Liver (tissue), 8 donors: ENCODE measurements at regions not wholly inside any gene's neighbourhood (a gene's known extent, or its start where the extent isn't known, plus 50 kb on each side); places are given as distances from the start of the nearest gene placed in this dataset.
A peak's percentile ranks its signal among the peaks of the same experiment; 100 is the strongest.

Experiments used
- DNase-seq: peaks from one replicate; pipeline ENCODE4 v3.0.0-alpha.2; 2017; ENCODE audit warnings: low spot score
- H3K27ac ChIP-seq, 2 donors: one replicate each; pipeline ENCODE4 v1.7.0; 2013; ENCODE audit warnings: inconsistent platforms in 2 of 2, low read length in 2 of 2, control low read depth in 1 of 2, low read depth in 1 of 2, mild to moderate bottlenecking in 1 of 2
- H3K27me3 ChIP-seq, 4 donors: one replicate each; pipeline versions ENCODE4 v1.6.1 to v1.7.0; 2013; ENCODE audit warnings: low read length in 3 of 4, inconsistent platforms in 1 of 4, mild to moderate bottlenecking in 1 of 4, moderate library complexity in 1 of 4; ENCODE audit not compliant: control insufficient read depth in 4 of 4, insufficient read depth in 4 of 4
- H3K36me3 ChIP-seq, 4 donors: one replicate each; pipeline versions ENCODE4 v1.6.1 to v1.7.0; 2013; ENCODE audit warnings: low read length in 3 of 4, mild to moderate bottlenecking in 3 of 4, low read depth in 1 of 4, moderate library complexity in 1 of 4; ENCODE audit not compliant: control insufficient read depth in 4 of 4, insufficient read depth in 3 of 4
- H3K4me1 ChIP-seq, 4 donors: one replicate each; pipeline versions ENCODE4 v1.6.1 to v1.7.0; 2013; ENCODE audit warnings: low read length in 3 of 4, mild to moderate bottlenecking in 3 of 4, moderate library complexity in 1 of 4; ENCODE audit not compliant: control insufficient read depth in 4 of 4, insufficient read depth in 4 of 4
- H3K4me3 ChIP-seq, 3 donors: one replicate each; pipeline versions ENCODE4 v1.6.1 to v1.7.0; 2013; ENCODE audit warnings: low read length in 3 of 3, control low read depth in 1 of 3, low read depth in 1 of 3, mild to moderate bottlenecking in 1 of 3
- H3K9ac ChIP-seq, 2 donors: one replicate each; pipeline ENCODE4 v1.7.0; 2013; ENCODE audit warnings: low read length in 2 of 2, mild to moderate bottlenecking in 2 of 2, moderate library complexity in 2 of 2, control low read depth in 1 of 2, low read depth in 1 of 2
- H3K9me3 ChIP-seq, 4 donors: one replicate each; pipeline versions ENCODE4 v1.6.1 to v1.7.0; 2013; ENCODE audit warnings: low read length in 3 of 4; ENCODE audit not compliant: control insufficient read depth in 4 of 4
- ATF3 ChIP-seq: IDR thresholded peaks from 2 replicates; pipeline ENCODE4 v1.6.1; 2016; ENCODE audit warnings: antibody characterized with exemption
- CTCF ChIP-seq: fragments of 150-350 bp; IDR thresholded peaks from 2 replicates; pipeline ENCODE4 v1.5.1; 2017; ENCODE audit warnings: improper control_type of control experiment, low read depth, low read length; ENCODE audit not compliant: missing input control
- EGR1 ChIP-seq, 2 donors: IDR thresholded peaks; 2 replicates each; pipeline ENCODE4 v1.6.1; 2016 to 2018; ENCODE audit warnings: antibody characterized with exemption in 2 of 2, low read depth in 2 of 2
- FOXA2 ChIP-seq: IDR thresholded peaks from 2 replicates; pipeline ENCODE4 v1.6.1; 2016; ENCODE audit warnings: antibody characterized with exemption
- GABPA ChIP-seq, 2 donors: IDR thresholded peaks in 1 of 2; conservative IDR thresholded peaks in 1 of 2; 2 replicates each; pipeline ENCODE4 v1.6.1; 2016; ENCODE audit warnings: antibody characterized with exemption in 2 of 2, mild to moderate bottlenecking in 1 of 2, moderate library complexity in 1 of 2
- HNF4A ChIP-seq, 2 donors: conservative IDR thresholded peaks; 2 replicates each; pipeline ENCODE4 v1.6.1; 2016; ENCODE audit warnings: antibody characterized with exemption in 2 of 2, mild to moderate bottlenecking in 2 of 2
- HNF4G ChIP-seq: IDR thresholded peaks from 2 replicates; pipeline ENCODE4 v1.6.1; 2016; ENCODE audit warnings: antibody characterized with exemption
- JUND ChIP-seq, 2 donors: IDR thresholded peaks; 2 replicates each; pipeline ENCODE4 v1.6.1; 2016; ENCODE audit warnings: antibody characterized with exemption in 2 of 2
- NR2F2 ChIP-seq: IDR thresholded peaks from 2 replicates; pipeline ENCODE4 v1.6.1; 2016; ENCODE audit warnings: antibody characterized with exemption
- RAD21 ChIP-seq, 2 donors: IDR thresholded peaks; 2 replicates each; pipeline ENCODE4 v1.6.1; 2016; ENCODE audit warnings: antibody characterized with exemption in 2 of 2, mild to moderate bottlenecking in 2 of 2
- RXRA ChIP-seq, 2 donors: IDR thresholded peaks; 2 replicates each; pipeline ENCODE4 v1.6.1; 2017 to 2018; ENCODE audit warnings: antibody characterized with exemption in 2 of 2, mild to moderate bottlenecking in 1 of 2
- TAF1 ChIP-seq: conservative IDR thresholded peaks from 2 replicates; pipeline ENCODE4 v1.6.1; 2016; ENCODE audit warnings: antibody characterized with exemption, mild to moderate bottlenecking
- YY1 ChIP-seq: IDR thresholded peaks from 2 replicates; pipeline ENCODE4 v1.6.1; 2016; ENCODE audit warnings: antibody characterized with exemption, mild to moderate bottlenecking
- WGBS: extraction: QIAGEN DNeasy Blood & Tissue Kit; methylation state at CpG from one replicate; pipeline ENCODE4 v1.1.7; 2013; 5-methylcytosine and 5-hydroxymethylcytosine counted together
- TF ChIP-seq, protein P1 (sequence below): IDR thresholded peaks from 2 replicates; pipeline ENCODE4 v1.6.1; 2016; ENCODE audit warnings: antibody characterized with exemption
- TF ChIP-seq, protein P2 (sequence below): IDR thresholded peaks from 2 replicates; pipeline ENCODE4 v1.6.1; 2016; ENCODE audit warnings: antibody characterized with exemption, mild to moderate bottlenecking
- TF ChIP-seq, protein P3 (sequence below): IDR thresholded peaks from 2 replicates; pipeline ENCODE4 v1.6.1; 2016; ENCODE audit warnings: antibody characterized with exemption
- donor health status: healthy.
- donor health status: healthy.
- donor health status: healthy.
- donor health status: healthy.
- donor health status: healthy.

DNA sequence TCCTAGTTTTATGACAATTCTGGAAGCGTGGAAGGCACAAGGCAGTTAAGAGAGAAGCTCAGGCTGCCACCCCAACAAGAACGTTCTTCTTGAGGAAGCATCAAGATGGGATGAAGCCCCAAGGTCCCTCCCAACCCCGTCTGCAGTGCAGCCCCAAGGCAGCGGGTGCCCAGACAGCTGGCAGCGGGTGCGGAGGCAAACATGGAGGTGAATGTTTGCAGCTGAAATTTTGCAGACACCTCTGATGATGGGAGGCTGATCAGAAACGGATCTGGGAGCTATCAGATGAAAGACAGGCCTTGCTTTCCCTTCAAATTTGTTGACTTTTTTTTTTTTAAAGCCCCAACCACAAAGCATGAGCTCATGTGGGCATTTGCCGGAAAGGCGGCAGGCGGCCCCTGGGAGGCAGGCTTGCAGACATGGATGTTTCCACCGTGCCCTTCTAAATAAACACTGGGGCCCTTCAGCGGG, 230.7 kb upstream of the RTL1 start:
- H3K27me3 ChIP-seq, result peaks cover 0 to 6% (median 1%) of the 10 kb centered on the region in 4 donors
- DNase-seq, result peak; percentile 30
- no peaks in the 10 kb centered on the region for H3K36me3 ChIP-seq
- 74% methylated on average over 12 of the region's 12 CpGs for WGBS
- no peak overlapping the region for H3K9ac ChIP-seq
- H3K27ac ChIP-seq, result no peak overlapping the region
- no peak overlapping the region for H3K4me3 ChIP-seq
- peaks cover 0 to 4% (median 0%) of the 10 kb centered on the region in 4 donors for H3K9me3 ChIP-seq
- TF ChIP-seq RAD21 (IDR thresholded peaks at IDR 0.05), result no peak
- TF ChIP-seq, protein P1, sequence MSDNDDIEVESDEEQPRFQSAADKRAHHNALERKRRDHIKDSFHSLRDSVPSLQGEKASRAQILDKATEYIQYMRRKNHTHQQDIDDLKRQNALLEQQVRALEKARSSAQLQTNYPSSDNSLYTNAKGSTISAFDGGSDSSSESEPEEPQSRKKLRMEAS, result no peak
- H3K4me1 ChIP-seq, result no peaks in the 10 kb centered on the region

GRCh38 chr14:101134851-101135433, 231.4 kb upstream of the RTL1 start:
- peaks cover 0 to 4% (median 0%) of the 10 kb centered on the region in 4 donors for H3K9me3 ChIP-seq
- 61% methylated on average over 13 of the region's 13 CpGs for WGBS
- peaks cover 0 to 6% (median 1%) of the 10 kb centered on the region in 4 donors for H3K27me3 ChIP-seq
- DNase-seq, result peak; percentile 34
- H3K36me3 ChIP-seq, result no peaks in the 10 kb centered on the region
- no peak overlapping the region for H3K27ac ChIP-seq
- no peak for TF ChIP-seq TAF1
- TF ChIP-seq CTCF, result no peak
- TF ChIP-seq NR2F2, result no peak
- no peak for TF ChIP-seq HNF4G
- TF ChIP-seq YY1, result no peak
- TF ChIP-seq, protein P2, sequence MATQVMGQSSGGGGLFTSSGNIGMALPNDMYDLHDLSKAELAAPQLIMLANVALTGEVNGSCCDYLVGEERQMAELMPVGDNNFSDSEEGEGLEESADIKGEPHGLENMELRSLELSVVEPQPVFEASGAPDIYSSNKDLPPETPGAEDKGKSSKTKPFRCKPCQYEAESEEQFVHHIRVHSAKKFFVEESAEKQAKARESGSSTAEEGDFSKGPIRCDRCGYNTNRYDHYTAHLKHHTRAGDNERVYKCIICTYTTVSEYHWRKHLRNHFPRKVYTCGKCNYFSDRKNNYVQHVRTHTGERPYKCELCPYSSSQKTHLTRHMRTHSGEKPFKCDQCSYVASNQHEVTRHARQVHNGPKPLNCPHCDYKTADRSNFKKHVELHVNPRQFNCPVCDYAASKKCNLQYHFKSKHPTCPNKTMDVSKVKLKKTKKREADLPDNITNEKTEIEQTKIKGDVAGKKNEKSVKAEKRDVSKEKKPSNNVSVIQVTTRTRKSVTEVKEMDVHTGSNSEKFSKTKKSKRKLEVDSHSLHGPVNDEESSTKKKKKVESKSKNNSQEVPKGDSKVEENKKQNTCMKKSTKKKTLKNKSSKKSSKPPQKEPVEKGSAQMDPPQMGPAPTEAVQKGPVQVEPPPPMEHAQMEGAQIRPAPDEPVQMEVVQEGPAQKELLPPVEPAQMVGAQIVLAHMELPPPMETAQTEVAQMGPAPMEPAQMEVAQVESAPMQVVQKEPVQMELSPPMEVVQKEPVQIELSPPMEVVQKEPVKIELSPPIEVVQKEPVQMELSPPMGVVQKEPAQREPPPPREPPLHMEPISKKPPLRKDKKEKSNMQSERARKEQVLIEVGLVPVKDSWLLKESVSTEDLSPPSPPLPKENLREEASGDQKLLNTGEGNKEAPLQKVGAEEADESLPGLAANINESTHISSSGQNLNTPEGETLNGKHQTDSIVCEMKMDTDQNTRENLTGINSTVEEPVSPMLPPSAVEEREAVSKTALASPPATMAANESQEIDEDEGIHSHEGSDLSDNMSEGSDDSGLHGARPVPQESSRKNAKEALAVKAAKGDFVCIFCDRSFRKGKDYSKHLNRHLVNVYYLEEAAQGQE, result no peak
- no peak for TF ChIP-seq FOXA2
- TF ChIP-seq, protein P3, sequence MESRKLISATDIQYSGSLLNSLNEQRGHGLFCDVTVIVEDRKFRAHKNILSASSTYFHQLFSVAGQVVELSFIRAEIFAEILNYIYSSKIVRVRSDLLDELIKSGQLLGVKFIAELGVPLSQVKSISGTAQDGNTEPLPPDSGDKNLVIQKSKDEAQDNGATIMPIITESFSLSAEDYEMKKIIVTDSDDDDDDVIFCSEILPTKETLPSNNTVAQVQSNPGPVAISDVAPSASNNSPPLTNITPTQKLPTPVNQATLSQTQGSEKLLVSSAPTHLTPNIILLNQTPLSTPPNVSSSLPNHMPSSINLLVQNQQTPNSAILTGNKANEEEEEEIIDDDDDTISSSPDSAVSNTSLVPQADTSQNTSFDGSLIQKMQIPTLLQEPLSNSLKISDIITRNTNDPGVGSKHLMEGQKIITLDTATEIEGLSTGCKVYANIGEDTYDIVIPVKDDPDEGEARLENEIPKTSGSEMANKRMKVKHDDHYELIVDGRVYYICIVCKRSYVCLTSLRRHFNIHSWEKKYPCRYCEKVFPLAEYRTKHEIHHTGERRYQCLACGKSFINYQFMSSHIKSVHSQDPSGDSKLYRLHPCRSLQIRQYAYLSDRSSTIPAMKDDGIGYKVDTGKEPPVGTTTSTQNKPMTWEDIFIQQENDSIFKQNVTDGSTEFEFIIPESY, result no peak
- TF ChIP-seq RAD21 (IDR thresholded peaks at IDR 0.05), result no peak
- no peak for TF ChIP-seq EGR1 (IDR thresholded peaks at IDR 0.05; ENCODE audit: low read depth in 2 of 2)
- no peak for TF ChIP-seq JUND (IDR thresholded peaks at IDR 0.05)
- no peak for TF ChIP-seq HNF4A (conservative IDR thresholded peaks at IDR 0.05)
- no peak for TF ChIP-seq ATF3
- TF ChIP-seq GABPA (IDR thresholded peaks at IDR 0.05 in 1 of 2, conservative IDR thresholded peaks at IDR 0.05 in 1 of 2), result no peak
- TF ChIP-seq RXRA (IDR thresholded peaks at IDR 0.05), result no peak
- TF ChIP-seq, protein P1, result no peak
- H3K4me3 ChIP-seq, result no peak overlapping the region
- no peaks in the 10 kb centered on the region for H3K4me1 ChIP-seq
- H3K9ac ChIP-seq, result no peak overlapping the region
